GM18868 (cell line): ENCODE measurements at regions not wholly inside any gene's neighbourhood (a gene's known extent, or its start where the extent isn't known, plus 50 kb on each side); places are given as distances from the start of the nearest gene placed in this dataset.

Experiments used
- ATAC-seq: cut with Tn5 transposase; IDR thresholded peaks from one replicate; pipeline ENCODE4 v1.9.1; 2021; ENCODE audit warnings: mild to moderate bottlenecking, moderate library complexity; ENCODE audit not compliant: unreplicated experiment

DNA sequence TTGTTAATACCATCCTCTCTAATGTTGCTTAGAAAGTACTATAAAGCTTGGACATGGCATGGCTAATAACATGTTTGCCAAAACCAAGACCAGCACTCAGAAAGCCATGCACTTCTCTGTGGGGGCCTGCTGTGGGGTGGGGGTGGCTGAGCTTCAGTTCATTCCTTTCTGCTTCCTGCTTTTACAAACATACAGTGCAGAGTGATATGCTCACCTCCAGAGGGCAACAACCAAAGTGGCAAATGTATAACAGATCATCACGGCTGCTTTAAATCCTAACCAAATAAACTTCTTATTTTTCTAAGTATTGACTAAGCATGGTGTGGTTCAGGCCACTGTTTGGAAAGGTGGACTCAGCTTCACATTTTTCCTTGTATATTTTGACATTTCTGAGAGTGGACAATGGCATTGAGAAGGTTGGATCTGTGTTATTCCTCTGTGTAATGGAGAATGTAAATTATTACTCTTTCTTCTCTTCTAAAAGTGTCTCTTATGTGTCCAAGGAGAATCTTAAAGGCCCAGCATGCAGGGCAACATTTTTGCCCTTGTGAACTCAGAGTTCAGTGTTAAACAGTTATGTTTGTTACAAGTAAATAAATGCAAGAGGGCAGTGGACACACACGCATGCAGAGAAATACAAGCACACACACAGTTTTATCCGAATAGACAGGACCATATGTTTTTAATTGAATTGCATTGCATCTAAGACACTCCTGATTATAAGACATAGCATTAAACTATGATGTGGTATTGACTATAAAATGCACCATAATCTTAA is 186.1 kb downstream of the HERPUD2 start:
- no peak for ATAC-seq

DNA sequence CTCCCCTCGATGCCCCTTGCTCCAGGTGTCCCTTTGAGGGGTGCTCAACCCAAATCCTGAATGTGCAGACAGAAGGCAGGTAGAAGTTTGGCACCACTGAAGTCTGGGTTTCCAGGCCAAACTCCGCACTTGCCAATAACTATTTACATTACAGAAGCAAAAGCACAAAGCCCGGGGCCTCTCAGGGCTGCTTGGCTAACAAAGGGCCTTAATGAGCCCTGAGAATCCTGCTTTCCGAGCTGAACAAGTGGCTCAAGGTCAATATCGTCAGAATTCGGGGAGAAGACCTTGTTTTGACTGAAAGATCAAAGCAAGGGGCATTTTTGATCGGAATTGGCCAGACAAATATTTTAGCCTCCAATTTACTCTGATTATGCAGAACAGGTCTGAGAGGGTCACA is 189.9 kb downstream of the HERPUD2 start:
- ATAC-seq: no peak

DNA sequence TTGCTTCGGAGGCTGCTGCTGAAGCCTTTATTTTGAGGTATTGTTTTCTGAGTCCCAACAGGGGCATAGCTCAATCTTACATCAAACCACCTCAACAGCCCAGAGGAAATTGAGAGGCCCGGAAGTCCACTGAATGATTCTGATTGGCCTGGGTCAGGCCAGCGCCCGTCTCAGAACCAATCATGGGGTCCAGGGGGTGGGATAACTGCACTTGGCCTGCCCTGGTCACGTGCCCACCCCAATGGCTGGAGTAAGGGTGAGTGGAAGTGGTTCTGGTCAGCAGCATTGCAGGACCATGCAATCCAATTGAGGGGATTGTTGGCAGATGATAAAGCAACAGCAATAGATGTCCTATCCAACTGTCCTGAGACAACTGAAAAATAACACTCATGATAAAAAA is 190.6 kb downstream of the HERPUD2 start:
- ATAC-seq: no peak

DNA sequence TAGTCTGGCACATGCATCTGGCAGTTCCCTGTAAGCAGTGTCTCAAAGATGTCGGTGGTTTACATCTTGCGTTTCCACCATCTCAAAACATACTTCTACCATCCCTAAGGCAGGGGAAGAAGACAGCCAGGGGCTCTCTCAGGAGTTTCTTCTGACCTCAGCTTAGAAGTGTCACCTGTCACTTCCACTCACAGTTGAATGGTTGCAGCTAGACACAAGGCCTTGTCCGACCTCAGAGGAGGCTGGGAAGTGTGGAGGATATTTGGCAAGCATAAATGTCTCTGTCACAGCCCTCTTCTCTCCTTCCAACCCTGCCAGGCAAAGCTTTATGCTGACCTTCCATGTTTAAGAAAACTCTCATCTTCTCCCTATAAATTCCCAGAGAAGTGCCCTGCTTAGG is 193.3 kb downstream of the HERPUD2 start:
- ATAC-seq: no peak

DNA sequence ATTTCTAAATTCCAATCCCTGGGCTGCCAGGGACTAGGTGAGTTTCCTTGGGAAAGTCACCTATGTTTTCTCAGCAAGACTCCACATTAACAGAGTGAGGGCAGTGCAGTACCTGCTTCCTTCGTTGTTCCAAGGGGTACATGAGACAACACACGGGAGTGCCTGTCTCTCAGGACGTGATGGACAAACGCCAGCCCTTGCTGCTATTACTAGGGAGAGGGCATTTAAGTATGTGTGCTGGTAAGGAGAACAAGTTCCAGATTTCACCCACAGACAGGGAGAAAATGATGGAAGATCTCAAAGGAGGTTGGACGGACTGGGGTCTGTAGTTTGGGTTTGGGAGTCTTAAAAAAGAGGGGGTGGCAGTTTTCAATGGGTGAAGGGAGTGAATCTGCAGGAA is 195.7 kb downstream of the HERPUD2 start:
- ATAC-seq: no peak

DNA sequence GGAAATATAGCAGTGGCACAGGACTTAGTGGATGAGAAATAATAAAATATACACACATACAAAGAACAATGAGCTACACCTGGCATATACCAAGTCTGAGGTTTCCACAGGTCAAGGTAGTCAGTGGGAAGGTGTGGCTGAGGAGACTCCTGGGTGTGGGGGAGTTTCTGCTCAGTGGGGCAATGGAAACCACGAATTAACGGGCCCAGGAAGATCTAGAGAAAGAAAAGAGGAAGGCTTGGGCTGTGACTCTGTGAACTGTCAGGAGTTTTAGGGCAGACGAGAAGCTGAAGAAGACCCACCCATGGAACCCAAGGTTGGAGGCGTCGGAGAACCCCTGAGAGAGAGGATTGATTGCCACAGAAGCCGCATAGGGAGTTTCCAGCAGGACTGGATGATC is 196.5 kb downstream of the HERPUD2 start:
- ATAC-seq: no peak

DNA sequence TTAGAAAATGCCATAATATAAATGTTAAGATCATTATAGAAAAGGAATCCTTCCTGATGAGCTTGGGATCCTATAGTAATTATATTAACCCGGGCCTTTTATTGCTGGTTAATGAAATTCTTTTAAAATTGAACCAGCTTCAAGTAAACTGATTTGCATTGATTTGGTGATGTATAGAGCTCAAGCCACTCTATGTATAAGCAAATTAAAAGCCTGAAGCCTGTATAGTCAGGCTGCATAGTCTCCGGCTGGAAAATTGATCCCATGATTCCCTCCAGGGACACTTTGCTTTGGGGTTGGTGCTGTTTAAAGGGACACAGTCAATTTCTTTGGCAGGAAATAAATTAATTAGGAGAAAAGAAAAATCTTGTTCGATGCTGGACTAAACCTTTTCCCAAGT is 199.1 kb downstream of the HERPUD2 start:
- ATAC-seq: no peak

DNA sequence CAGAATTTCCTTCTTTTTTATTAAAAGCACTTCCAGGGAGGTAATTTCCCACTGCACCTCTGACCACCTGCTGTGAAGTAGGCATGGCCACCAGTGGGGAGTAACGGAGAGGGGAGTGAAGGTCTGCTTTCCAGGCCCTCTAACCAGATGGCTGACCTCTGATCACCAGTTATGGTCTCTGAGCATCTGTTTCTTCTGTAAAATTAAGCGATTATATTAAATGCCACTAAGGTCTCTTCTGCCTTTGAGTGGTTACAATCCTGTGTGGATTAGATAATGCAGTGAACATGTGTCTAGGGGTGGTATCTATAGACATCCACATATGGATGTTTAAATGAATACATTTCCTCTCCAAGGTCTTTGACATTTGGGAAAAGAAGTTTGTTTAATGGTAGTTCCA is 199.6 kb downstream of the HERPUD2 start:
- no peak for ATAC-seq

DNA sequence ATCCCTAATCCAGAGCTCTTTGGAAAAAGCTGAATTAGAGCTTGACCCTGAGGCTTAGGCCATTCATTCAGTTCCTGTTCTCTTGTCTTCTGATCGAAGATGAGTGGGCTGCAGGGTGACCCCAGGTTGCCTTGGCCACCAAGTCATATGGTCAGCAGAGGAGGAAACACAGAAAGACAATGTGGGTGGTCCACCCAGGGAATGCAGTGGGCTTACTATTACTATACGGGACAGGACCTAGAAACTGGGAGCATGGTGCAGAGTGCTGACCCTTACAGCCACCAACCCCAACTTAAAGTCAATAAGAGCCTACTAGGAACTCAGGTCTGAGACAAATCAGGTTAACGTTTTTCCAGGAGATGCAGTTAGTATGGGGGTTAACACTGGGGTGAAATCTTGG is 200.5 kb downstream of the HERPUD2 start:
- ATAC-seq: no peak

DNA sequence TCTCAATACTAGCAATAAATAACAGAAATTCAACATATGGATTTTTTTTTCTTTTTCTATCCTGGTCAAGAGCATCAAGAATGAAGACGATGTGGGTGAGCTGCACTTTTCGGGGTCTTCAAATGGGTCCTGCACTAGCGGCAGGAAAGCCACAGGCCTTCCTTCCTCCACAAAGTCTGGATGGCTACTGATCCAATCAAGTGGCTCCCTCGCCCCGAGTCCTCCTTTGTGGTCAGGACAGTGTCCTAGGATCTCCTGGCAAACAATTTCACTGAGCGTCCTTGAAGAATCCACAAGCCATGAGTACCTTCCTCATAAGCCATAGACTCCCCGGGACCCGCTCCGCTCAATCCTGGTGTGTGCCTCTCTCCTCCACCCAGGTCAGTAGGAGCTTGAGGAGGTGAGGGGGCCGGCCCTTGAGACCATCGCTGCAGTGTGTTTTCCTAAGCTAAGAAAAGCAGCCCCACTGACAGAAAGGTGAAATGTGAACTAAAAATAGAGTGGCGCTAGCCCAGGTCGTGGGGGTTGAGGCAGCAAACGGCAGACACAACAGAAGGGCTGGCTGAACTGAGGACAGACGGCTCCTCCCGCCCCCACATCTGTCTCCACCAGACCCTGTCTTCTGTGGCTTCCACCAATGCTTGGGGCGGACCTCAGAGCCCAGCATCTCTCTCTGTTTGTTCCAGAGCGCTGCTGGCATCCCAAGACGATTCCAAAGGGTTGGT is 202.3 kb downstream of the HERPUD2 start:
- no peak for ATAC-seq

DNA sequence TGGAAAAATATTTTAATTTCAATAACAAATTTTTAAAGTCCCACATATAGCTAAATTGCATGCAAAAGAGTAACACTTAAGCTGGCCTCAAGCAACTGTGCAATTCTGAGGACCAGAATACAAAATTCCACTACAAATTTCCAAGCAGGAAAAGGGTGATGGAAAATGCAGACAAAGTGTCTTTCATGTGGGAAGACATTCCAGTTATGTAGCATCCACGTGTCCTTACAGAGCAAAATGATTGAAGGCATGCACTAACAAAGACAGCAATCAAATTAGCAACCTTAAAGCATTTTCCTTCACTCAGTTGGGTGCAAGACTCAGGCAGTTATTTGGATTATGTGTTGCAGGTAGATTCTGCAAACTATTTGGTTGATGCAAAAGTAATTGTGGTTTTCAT is 203.7 kb downstream of the HERPUD2 start:
- no peak for ATAC-seq

DNA sequence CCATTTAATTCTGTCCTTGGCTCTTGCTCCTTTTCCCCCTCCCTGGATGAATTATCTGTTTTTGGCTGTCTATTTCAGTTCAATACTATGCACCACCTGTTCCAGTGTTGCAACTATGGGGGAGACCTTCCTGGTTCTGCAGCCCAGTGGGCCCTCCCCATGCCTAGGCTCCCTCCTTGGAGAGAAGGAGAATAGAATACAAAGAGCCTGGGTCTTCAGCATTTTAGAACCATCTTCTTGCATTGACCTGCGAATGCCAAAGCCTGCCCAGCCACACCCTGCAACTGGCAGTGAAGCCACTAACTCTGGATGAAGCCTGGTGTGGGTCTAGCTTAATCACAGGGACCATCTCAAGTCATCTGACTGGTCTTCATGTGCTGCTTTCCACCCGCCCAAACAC is 207.1 kb downstream of the HERPUD2 start:
- no peak for ATAC-seq

DNA sequence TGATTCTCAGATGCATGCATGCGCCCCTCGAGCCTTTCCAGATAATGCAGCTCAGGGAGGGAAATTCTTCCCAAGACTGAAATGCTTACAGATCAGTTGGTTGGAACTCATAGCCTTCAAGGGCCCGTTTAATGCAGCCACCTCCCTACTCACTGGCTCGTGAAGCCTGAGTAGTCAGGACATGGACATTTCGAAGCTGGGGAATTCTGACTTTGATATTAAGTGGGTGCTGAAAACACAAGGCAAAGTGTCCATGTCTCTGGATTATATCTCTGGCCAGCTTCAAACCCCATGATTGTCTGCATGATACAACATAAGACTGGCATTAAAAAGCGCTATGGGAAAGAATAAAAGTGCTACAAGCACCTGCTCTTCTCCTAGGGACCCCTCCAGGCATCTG is 207.5 kb downstream of the HERPUD2 start:
- no peak for ATAC-seq

DNA sequence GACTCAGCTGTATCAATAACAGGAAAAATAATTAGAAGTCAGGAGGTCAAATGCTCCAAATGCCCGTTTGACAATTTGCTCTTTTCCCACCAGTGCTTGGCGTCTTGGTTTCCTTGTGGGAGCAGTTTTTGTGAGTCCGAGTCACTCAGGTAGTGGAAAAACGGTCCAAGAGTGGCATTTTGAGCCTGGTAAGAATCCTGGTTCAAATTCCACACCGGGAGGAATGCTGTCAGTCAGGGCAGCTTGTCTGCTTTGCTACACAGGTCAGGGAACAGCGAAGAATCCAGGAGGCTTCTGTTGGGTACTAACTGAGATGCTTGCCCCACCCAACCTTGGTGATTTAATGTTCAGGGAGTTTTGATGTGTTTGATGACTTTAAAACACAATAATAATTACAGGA is 209.5 kb downstream of the HERPUD2 start:
- ATAC-seq: no peak

DNA sequence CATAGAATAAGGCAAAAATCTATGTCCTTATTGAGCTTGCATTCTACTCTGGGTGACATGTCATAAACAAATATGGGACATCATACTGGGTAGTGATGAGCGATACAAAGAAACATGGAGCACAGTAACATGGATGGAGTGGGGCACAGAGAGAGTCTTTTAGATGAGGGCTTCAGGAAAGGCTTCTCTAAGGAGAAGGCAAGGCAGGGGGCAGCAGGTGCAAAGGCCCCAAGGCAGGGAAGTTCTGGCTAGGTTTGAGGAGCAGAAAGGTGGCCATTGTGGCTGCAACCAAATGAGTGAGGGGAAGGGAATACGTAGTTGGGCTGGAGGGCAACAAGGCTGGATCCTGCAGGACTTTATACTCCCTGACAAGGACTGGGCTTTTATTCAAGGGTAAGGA is 211.4 kb downstream of the HERPUD2 start:
- no peak for ATAC-seq

DNA sequence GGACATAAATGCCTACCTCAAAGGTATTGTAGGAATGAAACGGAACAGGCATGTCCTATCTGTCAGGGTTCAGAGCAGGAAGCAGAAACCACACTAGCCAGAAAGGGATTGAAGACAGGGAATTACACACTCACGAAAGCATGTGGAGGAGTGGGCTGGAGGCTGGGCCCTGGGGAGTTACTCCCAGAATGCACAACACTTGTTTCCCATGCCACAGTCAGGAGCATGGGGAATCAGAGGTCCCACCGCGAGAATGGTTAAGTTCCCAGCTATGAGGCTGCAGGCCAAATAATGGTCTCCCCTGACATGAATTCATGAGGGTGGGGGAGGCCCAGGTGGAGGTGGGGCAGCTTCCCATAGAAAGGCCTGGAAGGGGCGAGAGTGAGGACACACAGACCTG is 212.7 kb downstream of the HERPUD2 start:
- ATAC-seq: no peak

DNA sequence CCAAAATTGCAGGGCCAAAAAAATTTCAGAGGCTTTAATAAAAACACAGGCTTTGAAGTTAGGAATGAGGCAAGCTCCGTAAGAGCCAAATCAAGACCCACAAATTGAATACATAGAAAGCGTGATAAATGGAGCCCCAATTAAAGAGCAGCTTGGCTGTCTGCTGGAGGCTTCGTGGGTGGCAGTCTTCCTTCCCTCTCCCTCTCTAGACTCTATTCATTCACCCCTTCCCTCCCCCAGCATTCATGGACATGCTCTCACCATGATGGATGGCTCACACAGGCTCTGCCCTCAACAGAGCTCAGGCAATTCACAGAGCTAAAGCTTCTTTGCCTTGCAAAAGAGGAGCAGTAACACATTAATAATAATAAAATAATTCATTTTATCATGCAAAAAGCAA is 214.1 kb downstream of the HERPUD2 start:
- no peak for ATAC-seq

DNA sequence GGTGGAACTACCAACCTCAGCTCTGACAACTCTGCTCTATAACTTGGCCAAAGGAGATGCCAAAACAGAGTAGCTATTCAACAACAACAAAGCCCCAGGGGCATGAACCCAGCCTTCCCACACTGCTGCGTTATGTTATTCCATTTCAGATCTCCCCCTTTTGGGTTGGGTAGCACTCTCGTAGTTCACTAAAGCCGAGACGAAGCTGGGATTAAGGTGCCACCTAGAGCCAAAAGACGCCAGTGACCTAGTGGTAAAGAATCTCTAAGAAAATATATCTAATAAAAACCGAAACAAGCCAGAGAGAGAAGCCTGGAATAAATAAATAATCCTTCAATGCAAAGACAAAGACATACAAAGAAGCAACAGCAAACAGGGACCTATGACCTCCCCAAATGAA is 217.3 kb downstream of the HERPUD2 start:
- ATAC-seq: no peak

DNA sequence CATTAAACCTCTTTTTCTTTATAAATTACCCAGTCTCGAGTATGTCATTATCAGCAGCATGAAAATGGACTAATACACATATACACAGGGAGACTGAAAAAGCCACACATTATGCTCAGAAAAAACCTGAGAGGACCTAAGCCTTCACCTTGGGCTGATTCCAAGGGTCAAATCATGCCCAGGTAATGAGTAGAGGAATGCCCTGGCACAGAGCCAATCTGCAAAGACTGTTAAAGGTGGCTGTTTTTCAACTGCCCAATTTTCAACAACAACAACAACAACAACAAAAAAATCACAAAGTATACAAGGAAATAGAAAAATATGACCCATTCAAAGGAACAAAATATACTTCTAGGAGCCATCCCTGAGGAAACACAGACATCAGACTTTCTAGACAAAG is 220.2 kb upstream of the TBX20 start:
- ATAC-seq: no peak

DNA sequence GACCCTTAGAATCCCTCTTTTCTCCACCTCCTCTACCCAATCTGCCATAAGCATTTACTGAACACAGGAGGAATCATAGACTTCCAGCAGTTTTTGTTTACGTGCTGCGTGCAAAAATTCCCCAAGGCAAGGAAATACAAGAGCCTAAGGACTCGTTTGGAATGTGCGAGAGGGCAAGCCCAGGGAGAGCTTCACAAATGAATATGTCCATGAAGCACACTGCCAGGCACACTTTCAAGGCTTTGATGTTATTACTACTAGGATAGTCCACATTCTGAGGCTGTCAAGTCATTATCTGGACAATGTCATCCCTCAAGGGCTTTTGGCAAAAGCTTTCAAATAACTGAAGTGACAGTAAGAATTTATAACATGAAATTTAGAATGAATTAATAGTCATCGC is 214.7 kb upstream of the TBX20 start:
- ATAC-seq: no peak

DNA sequence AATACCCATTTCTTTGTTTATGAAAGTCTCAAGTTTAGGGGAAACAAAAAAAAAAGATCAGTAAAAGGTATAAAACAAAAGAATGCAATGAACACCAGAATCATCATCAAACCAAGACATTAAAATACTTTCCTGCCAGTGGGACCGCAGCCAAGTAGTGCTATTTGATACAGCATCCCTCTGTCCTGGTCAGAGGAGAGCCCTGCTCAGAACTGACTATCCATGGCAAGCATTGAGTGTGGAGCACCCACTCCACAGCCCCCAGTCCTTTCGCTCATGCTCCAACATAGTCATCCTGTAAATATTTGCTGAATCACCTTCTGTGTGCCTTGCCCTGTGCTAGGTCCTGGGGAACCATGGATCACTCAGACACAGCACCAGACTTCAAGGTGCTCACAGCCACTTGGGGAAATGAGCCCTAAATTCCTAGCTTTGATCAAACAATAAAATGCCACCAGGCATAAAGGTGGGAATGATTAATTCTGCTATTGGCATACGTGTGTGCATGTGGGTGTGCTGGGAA is 213.6 kb upstream of the TBX20 start:
- no peak for ATAC-seq

DNA sequence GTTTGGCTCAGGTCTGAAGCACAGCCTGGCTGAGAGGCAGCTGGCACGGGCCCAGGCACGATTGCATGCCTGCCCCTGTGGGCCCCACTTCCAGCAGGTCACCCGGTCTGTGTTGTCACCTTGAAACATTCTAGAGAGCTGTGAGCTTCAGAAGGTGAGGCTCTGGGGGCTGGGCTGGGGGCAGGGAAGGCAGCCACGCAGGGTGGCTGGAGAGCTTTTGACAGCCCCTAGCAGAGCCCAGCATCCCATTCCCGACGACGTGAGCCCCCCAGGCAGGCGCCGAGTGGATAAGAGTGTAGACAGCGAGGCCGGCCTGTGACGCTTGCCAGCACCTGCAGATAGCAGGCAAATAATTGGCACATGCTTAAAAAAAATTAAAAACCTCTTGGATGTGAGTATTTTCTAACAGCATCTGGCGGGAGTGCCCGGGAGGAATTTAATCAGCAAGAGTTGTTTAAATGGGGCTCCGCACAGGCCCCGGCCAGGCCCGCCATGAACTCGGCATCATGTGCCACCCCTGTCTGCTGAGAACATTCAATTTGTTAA is 212.0 kb upstream of the TBX20 start:
- ATAC-seq: no peak
